ENCODE measurements at regions not wholly inside any gene's neighbourhood (a gene's known extent, or its start where the extent isn't known, plus 50 kb on each side); places are given as distances from the start of the nearest gene placed in this dataset.

GRCh38 chr9:80948066-80948465 lies 741.3 kb downstream of the TLE1 start:
- Histone ChIP-seq H3K9ac (ENCODE audit: extremely low read depth, insufficient read length, low read length) (no peak overlapping the region), H3K27ac (ENCODE audit: insufficient read length, low read depth, low read length) (no peak overlapping the region), H3K79me2 (ENCODE audit: insufficient read depth, low read length) (no peaks in the 10 kb centered on the region), H2AK5ac (ENCODE audit: insufficient read length, low read length) (no peak overlapping the region), H3K27me3 (ENCODE audit: insufficient read depth, low read length) (no peaks in the 10 kb centered on the region), H3K14ac (ENCODE audit: insufficient read depth, low read length) (no peak overlapping the region), H4K20me1 (ENCODE audit: control insufficient read depth, insufficient read depth, insufficient read length) (no peaks in the 10 kb centered on the region), H4K5ac (ENCODE audit: insufficient read length, low read depth, low read length) (no peak overlapping the region), H2BK5ac (ENCODE audit: insufficient read length, low read length) (no peak overlapping the region), H2BK120ac (ENCODE audit: low read depth, low read length, poor library complexity, severe bottlenecking) (no peak overlapping the region), H3K23me2 (ENCODE audit: insufficient read length, low read depth, low read length, poor library complexity, severe bottlenecking) (no peaks in the 10 kb centered on the region), H3T11ph (ENCODE audit: low read length) (no peak overlapping the region), H4K8ac (replicated peaks; ENCODE audit: insufficient read length, low read depth, low read length) (no peak overlapping the region), H3K56ac (ENCODE audit: insufficient read length, low read depth, low read length) (no peak overlapping the region), H3K4me1 (ENCODE audit: insufficient read depth, low read length) (no peaks in the 10 kb centered on the region; the same call in 1 of the 2 replicates), H3K4me2 (ENCODE audit: insufficient read depth, insufficient read length, low read length) (no peak overlapping the region), H2AFZ (ENCODE audit: low read length) (no peak overlapping the region), H2BK20ac (ENCODE audit: low read depth, low read length, poor library complexity, severe bottlenecking) (no peak overlapping the region), H3K4ac (ENCODE audit: low read depth, low read length) (no peak overlapping the region), H3K18ac (ENCODE audit: insufficient read length, low read depth, low read length) (no peak overlapping the region), H2BK12ac (ENCODE audit: insufficient read length, low read depth, low read length) (no peak overlapping the region), H3K9me3 (ENCODE audit: control insufficient read depth, low read depth, low read length) (no peaks in the 10 kb centered on the region), H3K79me1 (ENCODE audit: insufficient read depth, low read depth, low read length, poor library complexity, severe bottlenecking) (no peaks in the 10 kb centered on the region), H4K91ac (ENCODE audit: insufficient read length, low read depth, low read length) (no peak overlapping the region), H2BK15ac (ENCODE audit: low read depth, low read length) (no peak overlapping the region), H3K23ac (ENCODE audit: insufficient read length, low read depth, low read length) (no peak overlapping the region)
- no peak overlapping the region for H3K4me3 Mint-ChIP-seq
- no CpG with 5 or more reads among the region's 3 CpGs for WGBS (ENCODE audit: extremely low coverage, insufficient read length, low lambda C conversion rate)
- H3K27ac Mint-ChIP-seq: no peak overlapping the region
- H3K4me1 Mint-ChIP-seq: peaks cover 9 to 10% of the 10 kb centered on the region in 2 experiments
- TF ChIP-seq, protein P1, sequence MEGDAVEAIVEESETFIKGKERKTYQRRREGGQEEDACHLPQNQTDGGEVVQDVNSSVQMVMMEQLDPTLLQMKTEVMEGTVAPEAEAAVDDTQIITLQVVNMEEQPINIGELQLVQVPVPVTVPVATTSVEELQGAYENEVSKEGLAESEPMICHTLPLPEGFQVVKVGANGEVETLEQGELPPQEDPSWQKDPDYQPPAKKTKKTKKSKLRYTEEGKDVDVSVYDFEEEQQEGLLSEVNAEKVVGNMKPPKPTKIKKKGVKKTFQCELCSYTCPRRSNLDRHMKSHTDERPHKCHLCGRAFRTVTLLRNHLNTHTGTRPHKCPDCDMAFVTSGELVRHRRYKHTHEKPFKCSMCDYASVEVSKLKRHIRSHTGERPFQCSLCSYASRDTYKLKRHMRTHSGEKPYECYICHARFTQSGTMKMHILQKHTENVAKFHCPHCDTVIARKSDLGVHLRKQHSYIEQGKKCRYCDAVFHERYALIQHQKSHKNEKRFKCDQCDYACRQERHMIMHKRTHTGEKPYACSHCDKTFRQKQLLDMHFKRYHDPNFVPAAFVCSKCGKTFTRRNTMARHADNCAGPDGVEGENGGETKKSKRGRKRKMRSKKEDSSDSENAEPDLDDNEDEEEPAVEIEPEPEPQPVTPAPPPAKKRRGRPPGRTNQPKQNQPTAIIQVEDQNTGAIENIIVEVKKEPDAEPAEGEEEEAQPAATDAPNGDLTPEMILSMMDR (conservative IDR thresholded peaks at IDR 0.05): no peak
- H3K27me3 Mint-ChIP-seq (ENCODE audit: low read depth): no peaks in the 10 kb centered on the region
- no peak for DNase-seq
- no peaks in the 10 kb centered on the region for H3K9me3 Mint-ChIP-seq
- no peaks in the 10 kb centered on the region for H3K36me3 Mint-ChIP-seq (ENCODE audit: insufficient read depth in 1 of 3, low read depth in 3 of 3)

Data from H9 (cell line).